ENCODE measurements at regions not wholly inside any gene's neighbourhood (a gene's known extent, or its start where the extent isn't known, plus 50 kb on each side); places are given as distances from the start of the nearest gene placed in this dataset.

DNA sequence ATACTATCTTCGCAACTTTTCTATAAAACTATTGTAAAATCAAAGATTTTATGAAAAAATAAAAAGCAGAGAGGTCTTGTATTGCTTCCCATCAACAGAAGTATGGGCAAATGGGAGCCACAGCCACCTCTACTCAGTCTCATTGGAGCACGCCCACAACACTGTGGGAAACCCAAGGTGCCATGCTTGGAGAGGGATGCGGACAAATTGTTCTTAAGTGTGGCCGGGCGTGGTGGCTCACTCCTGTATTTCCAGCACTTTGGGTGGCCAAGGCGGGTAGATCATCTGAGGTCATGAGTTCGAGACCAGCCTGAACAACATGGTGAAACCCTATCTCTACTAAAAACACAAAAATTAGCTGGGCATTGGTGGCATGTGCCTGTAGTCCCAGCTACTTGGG, 498.2 kb upstream of the SOX5 start:
- TF ChIP-seq EZH2 (IDR thresholded peaks at IDR 0.05; ENCODE audit: borderline replicate concordance), result no peak
- TF ChIP-seq, protein P1, sequence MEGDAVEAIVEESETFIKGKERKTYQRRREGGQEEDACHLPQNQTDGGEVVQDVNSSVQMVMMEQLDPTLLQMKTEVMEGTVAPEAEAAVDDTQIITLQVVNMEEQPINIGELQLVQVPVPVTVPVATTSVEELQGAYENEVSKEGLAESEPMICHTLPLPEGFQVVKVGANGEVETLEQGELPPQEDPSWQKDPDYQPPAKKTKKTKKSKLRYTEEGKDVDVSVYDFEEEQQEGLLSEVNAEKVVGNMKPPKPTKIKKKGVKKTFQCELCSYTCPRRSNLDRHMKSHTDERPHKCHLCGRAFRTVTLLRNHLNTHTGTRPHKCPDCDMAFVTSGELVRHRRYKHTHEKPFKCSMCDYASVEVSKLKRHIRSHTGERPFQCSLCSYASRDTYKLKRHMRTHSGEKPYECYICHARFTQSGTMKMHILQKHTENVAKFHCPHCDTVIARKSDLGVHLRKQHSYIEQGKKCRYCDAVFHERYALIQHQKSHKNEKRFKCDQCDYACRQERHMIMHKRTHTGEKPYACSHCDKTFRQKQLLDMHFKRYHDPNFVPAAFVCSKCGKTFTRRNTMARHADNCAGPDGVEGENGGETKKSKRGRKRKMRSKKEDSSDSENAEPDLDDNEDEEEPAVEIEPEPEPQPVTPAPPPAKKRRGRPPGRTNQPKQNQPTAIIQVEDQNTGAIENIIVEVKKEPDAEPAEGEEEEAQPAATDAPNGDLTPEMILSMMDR (IDR thresholded peaks at IDR 0.05; ENCODE audit: poor library complexity), result no peak
